ENCODE measurements at regions not wholly inside any gene's neighbourhood (a gene's known extent, or its start where the extent isn't known, plus 50 kb on each side); places are given as distances from the start of the nearest gene placed in this dataset.
A peak's percentile ranks its signal among the peaks of the same experiment; 100 is the strongest.

- Histone ChIP-seq H3K4me3 (ENCODE audit: low read length) (no peak overlapping the region), H3K36me3 (ENCODE audit: control insufficient read depth, insufficient read depth, low read length) (no peaks in the 10 kb centered on the region), H3K27me3 (ENCODE audit: control insufficient read depth, insufficient read depth, low read length, poor library complexity, severe bottlenecking) (no peaks in the 10 kb centered on the region), H3K9me3 (ENCODE audit: control insufficient read depth, low read length) (no peaks in the 10 kb centered on the region), H3K27ac (ENCODE audit: low read depth, low read length) (no peak overlapping the region), H3K4me1 (ENCODE audit: control insufficient read depth, insufficient read depth, low read length) (no peaks in the 10 kb centered on the region), H3K9ac (ENCODE audit: extremely low read depth, low read length, poor library complexity, severe bottlenecking) (no peak overlapping the region)
- no peak overlapping the region for H3K4me3 Mint-ChIP-seq
- no peak for TF ChIP-seq CTCF (conservative IDR thresholded peaks at IDR 0.05)
- no peaks in the 10 kb centered on the region for H3K36me3 Mint-ChIP-seq (ENCODE audit: low read depth)
- no peaks in the 10 kb centered on the region for H3K27me3 Mint-ChIP-seq (ENCODE audit: insufficient read depth)
- 86% methylated on average over 5 to 13 of the region's 13 CpGs for WGBS, 2 experiments (ENCODE audit: insufficient coverage in 1 of 2, insufficient read length in 1 of 2)
- H3K27ac Mint-ChIP-seq: no peak overlapping the region
- H3K4me1 Mint-ChIP-seq: no peaks in the 10 kb centered on the region
- peak; percentile 35 for DNase-seq
- no peaks in the 10 kb centered on the region for H3K9me3 Mint-ChIP-seq
These were observed 102.7 kb downstream of the METRNL start for GRCh38 chr17:83181991-83182619.

GRCh38 chr17:83182620-83183101 is 103.3 kb downstream of the METRNL start:
- no peak for TF ChIP-seq CTCF (conservative IDR thresholded peaks at IDR 0.05)
- H3K27ac ChIP-seq (ENCODE audit: low read depth, low read length): no peak overlapping the region
- no peak overlapping the region for H3K4me3 Mint-ChIP-seq
- H3K36me3 ChIP-seq (ENCODE audit: control insufficient read depth, insufficient read depth, low read length): no peaks in the 10 kb centered on the region
- no peak overlapping the region for H3K9ac ChIP-seq (ENCODE audit: extremely low read depth, low read length, poor library complexity, severe bottlenecking)
- 84 to 92% methylated on average over 10 to 14 of the region's 14 CpGs for WGBS, 2 experiments (ENCODE audit: insufficient coverage in 1 of 2, insufficient read length in 1 of 2)
- no peaks in the 10 kb centered on the region for H3K36me3 Mint-ChIP-seq (ENCODE audit: low read depth)
- H3K9me3 ChIP-seq (ENCODE audit: control insufficient read depth, low read length): no peaks in the 10 kb centered on the region
- DNase-seq: peak; percentile 50
- H3K27me3 Mint-ChIP-seq (ENCODE audit: insufficient read depth): no peaks in the 10 kb centered on the region
- no peak overlapping the region for H3K27ac Mint-ChIP-seq
- H3K27me3 ChIP-seq (ENCODE audit: control insufficient read depth, insufficient read depth, low read length, poor library complexity, severe bottlenecking): no peaks in the 10 kb centered on the region
- no peak overlapping the region for H3K4me3 ChIP-seq (ENCODE audit: low read length)
- no peaks in the 10 kb centered on the region for H3K9me3 Mint-ChIP-seq
- no peaks in the 10 kb centered on the region for H3K4me1 ChIP-seq (ENCODE audit: control insufficient read depth, insufficient read depth, low read length)
- H3K4me1 Mint-ChIP-seq: no peaks in the 10 kb centered on the region

GRCh38 chr17:83183145-83183948 is 103.9 kb downstream of the METRNL start:
- no peak overlapping the region for H3K27ac Mint-ChIP-seq
- 93 to 95% methylated on average over 27 to 28 of the region's 28 CpGs for WGBS, 2 experiments (ENCODE audit: insufficient coverage in 1 of 2, insufficient read length in 1 of 2)
- TF ChIP-seq CTCF (conservative IDR thresholded peaks at IDR 0.05): no peak
- no peaks in the 10 kb centered on the region for H3K4me1 ChIP-seq (ENCODE audit: control insufficient read depth, insufficient read depth, low read length)
- H3K4me3 ChIP-seq (ENCODE audit: low read length): no peak overlapping the region
- no peaks in the 10 kb centered on the region for H3K27me3 ChIP-seq (ENCODE audit: control insufficient read depth, insufficient read depth, low read length, poor library complexity, severe bottlenecking)
- H3K9me3 Mint-ChIP-seq: no peaks in the 10 kb centered on the region
- H3K36me3 Mint-ChIP-seq (ENCODE audit: low read depth): no peaks in the 10 kb centered on the region
- no peaks in the 10 kb centered on the region for H3K27me3 Mint-ChIP-seq (ENCODE audit: insufficient read depth)
- no peaks in the 10 kb centered on the region for H3K36me3 ChIP-seq (ENCODE audit: control insufficient read depth, insufficient read depth, low read length)
- H3K27ac ChIP-seq (ENCODE audit: low read depth, low read length): no peak overlapping the region
- no peaks in the 10 kb centered on the region for H3K4me1 Mint-ChIP-seq
- DNase-seq: no peak
- H3K9me3 ChIP-seq (ENCODE audit: control insufficient read depth, low read length): no peaks in the 10 kb centered on the region
- H3K4me3 Mint-ChIP-seq: no peak overlapping the region
- no peak overlapping the region for H3K9ac ChIP-seq (ENCODE audit: extremely low read depth, low read length, poor library complexity, severe bottlenecking)

Data from endodermal cell (in vitro differentiated cells).